ENCODE measurements at regions not wholly inside any gene's neighbourhood (a gene's known extent, or its start where the extent isn't known, plus 50 kb on each side); places are given as distances from the start of the nearest gene placed in this dataset.
A peak's percentile ranks its signal among the peaks of the same experiment; 100 is the strongest.

- Histone ChIP-seq H3K27ac (no peak overlapping the region), H3K9me3 (no peaks in the 10 kb centered on the region), H3K36me3 (no peaks in the 10 kb centered on the region), H3K27me3 (replicated peaks; ENCODE audit: insufficient read depth) (no peaks in the 10 kb centered on the region), H3K4me1 (replicated peaks) (no peaks in the 10 kb centered on the region), H3K4me3 (no peak overlapping the region)
- DNase-seq (ENCODE audit: low spot score): no peak
- intact Hi-C loops (cut with DNase I): loop anchor here (10.0 kb wide), 1 partner anchor 57 kb away; no protein-coding TSS in a partner anchor
- TF ChIP-seq POLR2A (IDR thresholded peaks at IDR 0.05): no peak
- no peak for TF ChIP-seq POLR2AphosphoS5 (IDR thresholded peaks at IDR 0.05)
- no peak for TF ChIP-seq CTCF (IDR thresholded peaks at IDR 0.05)
Measured at GRCh38 chr9:115261656-115262081, 143.7 kb upstream of the TNC start.

GRCh38 chr9:115262477-115262876, 144.5 kb upstream of the TNC start:
- Histone ChIP-seq H3K27ac (no peak overlapping the region), H3K9me3 (no peaks in the 10 kb centered on the region), H3K27me3 (replicated peaks; ENCODE audit: insufficient read depth) (no peaks in the 10 kb centered on the region), H3K4me1 (replicated peaks) (no peaks in the 10 kb centered on the region), H3K36me3 (no peaks in the 10 kb centered on the region), H3K4me3 (no peak overlapping the region)
- peak; percentile 96 for DNase-seq (ENCODE audit: low spot score)
- intact Hi-C loops (cut with DNase I): loop anchor here (10.0 kb wide), 1 partner anchor 58 kb away; no protein-coding TSS in a partner anchor
- peak; percentile 94 for TF ChIP-seq POLR2AphosphoS5 (IDR thresholded peaks at IDR 0.05)
- no peak for TF ChIP-seq POLR2A (IDR thresholded peaks at IDR 0.05)

- H3K4me3 ChIP-seq: no peak overlapping the region
- H3K36me3 ChIP-seq: no peaks in the 10 kb centered on the region
- H3K9me3 ChIP-seq: no peaks in the 10 kb centered on the region
- no peak for DNase-seq (ENCODE audit: low spot score)
- H3K4me1 ChIP-seq (replicated peaks): no peaks in the 10 kb centered on the region
- intact Hi-C loops (cut with DNase I): loop anchor here (10.0 kb wide), 1 partner anchor 58 kb away; no protein-coding TSS in a partner anchor
- TF ChIP-seq POLR2A (IDR thresholded peaks at IDR 0.05): no peak
- no peak for TF ChIP-seq POLR2AphosphoS5 (IDR thresholded peaks at IDR 0.05)
- no peak for TF ChIP-seq CTCF (IDR thresholded peaks at IDR 0.05)
- H3K27ac ChIP-seq: no peak overlapping the region
- no peaks in the 10 kb centered on the region for H3K27me3 ChIP-seq (replicated peaks; ENCODE audit: insufficient read depth)
Measured at GRCh38 chr9:115262952-115263351, 145.0 kb upstream of the TNC start.

- H3K36me3 ChIP-seq: no peaks in the 10 kb centered on the region
- WGBS: 96% methylated on average over 2 of the region's 2 CpGs
- H3K4me1 ChIP-seq (replicated peaks): no peaks in the 10 kb centered on the region
- TF ChIP-seq POLR2A (IDR thresholded peaks at IDR 0.05) (no peak), POLR2AphosphoS5 (IDR thresholded peaks at IDR 0.05) (no peak), CTCF (IDR thresholded peaks at IDR 0.05) (no peak)
- H3K4me3 ChIP-seq: no peak overlapping the region
- DNase-seq (ENCODE audit: low spot score): no peak
- no peaks in the 10 kb centered on the region for H3K9me3 ChIP-seq
- H3K27ac ChIP-seq: no peak overlapping the region
- H3K27me3 ChIP-seq (replicated peaks; ENCODE audit: insufficient read depth): no peaks in the 10 kb centered on the region
- intact Hi-C loops (cut with DNase I): loop anchor here (10.0 kb wide), 1 partner anchor 59 kb away; no protein-coding TSS in a partner anchor
Measured at GRCh38 chr9:115263371-115264075, 145.6 kb upstream of the TNC start.

GRCh38 chr9:115264313-115264712, 146.4 kb upstream of the TNC start:
- no peak overlapping the region for H3K4me3 ChIP-seq
- H3K36me3 ChIP-seq: no peaks in the 10 kb centered on the region
- no peaks in the 10 kb centered on the region for H3K27me3 ChIP-seq (replicated peaks; ENCODE audit: insufficient read depth)
- intact Hi-C loops (cut with DNase I): loop anchor here (10.0 kb wide), 1 partner anchor 60 kb away; no protein-coding TSS in a partner anchor
- DNase-seq (ENCODE audit: low spot score): no peak
- no peaks in the 10 kb centered on the region for H3K9me3 ChIP-seq
- TF ChIP-seq POLR2AphosphoS5 (IDR thresholded peaks at IDR 0.05) (no peak), POLR2A (IDR thresholded peaks at IDR 0.05) (no peak), CTCF (IDR thresholded peaks at IDR 0.05) (no peak)
- WGBS: 89% methylated on average over 1 of the region's 1 CpG
- H3K4me1 ChIP-seq (replicated peaks): no peaks in the 10 kb centered on the region
- no peak overlapping the region for H3K27ac ChIP-seq

All from prostate gland (tissue), 2 donors.